Adrenal gland (tissue), 5 donors: ENCODE measurements at regions not wholly inside any gene's neighbourhood (a gene's known extent, or its start where the extent isn't known, plus 50 kb on each side); places are given as distances from the start of the nearest gene placed in this dataset.

ENCODE experiments used
- POLR2A ChIP-seq, 2 donors: fragments of 450-650 bp; IDR thresholded peaks; one replicate each; pipeline ENCODE4 v1.6.1; 2017; ENCODE audit warnings: antibody characterized with exemption in 2 of 2, mild to moderate bottlenecking in 2 of 2, moderate library complexity in 1 of 2
- TF ChIP-seq, protein P1 (sequence below), 6 experiments: fragments of 450-650 bp in 4 of 6; fragments of 200-600 bp in 2 of 6; sonication (generic) in 1 of 6; IDR thresholded peaks; 1 replicate in 5 of 6; 2 replicates in 1 of 6; pipeline versions ENCODE4 v1.5.1 to v1.8.0; 2016 to 2021; ENCODE audit warnings: antibody characterized with exemption in 6 of 6, mild to moderate bottlenecking in 2 of 6, moderate library complexity in 1 of 6
- donor health status: DM: no; HTN: no; CAD: no.

- TF ChIP-seq POLR2A (IDR thresholded peaks at IDR 0.05), result no peak
- TF ChIP-seq, protein P1, sequence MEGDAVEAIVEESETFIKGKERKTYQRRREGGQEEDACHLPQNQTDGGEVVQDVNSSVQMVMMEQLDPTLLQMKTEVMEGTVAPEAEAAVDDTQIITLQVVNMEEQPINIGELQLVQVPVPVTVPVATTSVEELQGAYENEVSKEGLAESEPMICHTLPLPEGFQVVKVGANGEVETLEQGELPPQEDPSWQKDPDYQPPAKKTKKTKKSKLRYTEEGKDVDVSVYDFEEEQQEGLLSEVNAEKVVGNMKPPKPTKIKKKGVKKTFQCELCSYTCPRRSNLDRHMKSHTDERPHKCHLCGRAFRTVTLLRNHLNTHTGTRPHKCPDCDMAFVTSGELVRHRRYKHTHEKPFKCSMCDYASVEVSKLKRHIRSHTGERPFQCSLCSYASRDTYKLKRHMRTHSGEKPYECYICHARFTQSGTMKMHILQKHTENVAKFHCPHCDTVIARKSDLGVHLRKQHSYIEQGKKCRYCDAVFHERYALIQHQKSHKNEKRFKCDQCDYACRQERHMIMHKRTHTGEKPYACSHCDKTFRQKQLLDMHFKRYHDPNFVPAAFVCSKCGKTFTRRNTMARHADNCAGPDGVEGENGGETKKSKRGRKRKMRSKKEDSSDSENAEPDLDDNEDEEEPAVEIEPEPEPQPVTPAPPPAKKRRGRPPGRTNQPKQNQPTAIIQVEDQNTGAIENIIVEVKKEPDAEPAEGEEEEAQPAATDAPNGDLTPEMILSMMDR (IDR thresholded peaks at IDR 0.05), result no peak
These were observed 217.8 kb downstream of the PTPRC start for GRCh38 chr1:198856601-198857000.
